Globus pallidus (tissue), 1 donor: ENCODE measurements at regions not wholly inside any gene's neighbourhood (a gene's known extent, or its start where the extent isn't known, plus 50 kb on each side); places are given as distances from the start of the nearest gene placed in this dataset.

Source experiments
- DNase-seq: peaks from one replicate; pipeline ENCODE4 v3.0.0-alpha.2; 2015; ENCODE audit warnings: low spot score

DNA sequence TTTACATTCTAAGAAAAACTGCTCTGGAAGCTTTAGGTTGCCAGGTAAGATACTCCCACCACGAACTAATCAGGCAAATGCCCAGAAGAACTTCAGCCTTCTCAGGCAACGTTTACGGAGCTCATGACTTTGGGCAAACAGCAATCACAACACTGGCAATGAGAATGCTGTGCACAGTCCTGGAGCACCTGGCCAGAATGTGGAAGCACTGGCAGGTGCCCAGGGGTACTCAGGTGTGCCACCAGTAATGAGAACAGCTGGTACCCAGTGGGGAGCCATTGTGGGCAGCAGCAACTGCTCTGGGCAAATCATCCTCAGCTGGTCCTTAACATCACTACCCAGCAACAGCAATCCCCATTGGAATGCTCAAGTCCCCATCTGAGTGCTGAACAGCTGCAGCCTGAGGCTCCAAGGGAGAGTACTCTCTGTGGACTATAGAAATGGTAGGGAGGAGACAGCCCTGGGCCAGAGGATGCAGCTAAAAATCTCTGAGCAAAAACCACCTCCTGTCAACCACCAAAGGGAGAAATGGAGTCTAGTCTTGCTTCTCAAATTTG is 210.0 kb downstream of the FOXO1 start:
- no peak for DNase-seq

DNA sequence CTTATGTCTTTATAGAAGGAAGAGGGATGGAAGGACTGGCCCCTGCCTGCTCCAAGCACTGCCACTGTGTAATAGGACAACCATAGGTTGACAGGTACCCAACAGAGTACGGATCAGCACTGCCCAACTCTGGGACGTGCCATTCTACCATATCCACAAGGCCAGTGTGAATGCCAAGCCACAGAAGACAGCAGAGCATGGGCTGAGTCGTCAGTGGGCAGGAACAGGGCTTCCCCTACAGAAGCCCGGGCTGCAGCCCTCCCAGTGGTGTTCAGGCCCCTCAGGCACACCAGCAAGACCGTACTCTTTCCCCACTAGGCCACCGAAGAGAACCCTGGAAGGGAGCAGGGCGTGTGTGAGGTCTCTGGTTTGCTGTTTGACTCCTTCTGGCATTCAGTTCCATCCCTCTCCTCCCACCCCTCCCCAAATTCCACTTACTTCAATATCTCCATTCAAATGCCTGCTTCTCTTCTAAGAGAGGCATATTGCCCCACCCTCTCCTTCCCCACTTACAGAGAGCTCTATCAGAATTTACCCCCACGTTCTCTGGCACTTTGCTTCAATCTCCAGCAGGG is 209.4 kb downstream of the FOXO1 start:
- no peak for DNase-seq

DNA sequence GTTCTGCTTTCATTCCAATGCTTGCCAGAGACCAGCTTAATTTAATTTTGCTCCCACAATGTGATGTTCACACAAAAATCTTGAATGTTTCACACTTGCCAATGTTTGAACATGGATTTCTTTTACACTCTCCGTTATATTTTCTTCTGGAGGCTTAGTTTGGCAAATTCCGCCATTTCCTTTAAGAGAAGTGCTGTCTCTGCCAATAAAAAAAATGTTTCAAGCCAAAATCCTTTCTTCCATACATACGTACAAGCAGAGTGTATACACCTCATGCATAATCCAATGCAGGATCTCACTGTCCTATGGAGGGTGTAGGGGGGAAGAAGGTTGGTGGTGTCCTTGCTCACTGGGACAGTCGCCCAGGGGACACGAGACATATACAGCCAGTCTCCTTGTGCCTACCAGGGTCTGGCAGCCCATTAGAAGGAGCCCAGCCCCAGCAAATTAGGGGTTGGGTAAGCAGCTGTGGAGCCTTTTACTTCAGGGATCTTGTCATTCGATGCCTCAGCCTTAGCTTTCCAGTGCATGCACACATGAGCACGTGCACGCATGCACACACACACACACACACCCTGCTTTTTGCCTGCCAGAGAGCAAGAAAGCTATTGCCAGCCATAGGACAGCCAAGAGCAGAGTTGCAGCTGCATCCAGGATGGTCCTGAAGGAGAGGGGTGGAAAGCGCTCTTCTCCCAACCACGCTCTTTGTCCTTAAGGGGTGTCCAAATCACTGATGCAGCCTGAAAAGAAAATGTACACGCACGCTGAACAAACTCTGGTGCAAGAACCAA is 208.3 kb downstream of the FOXO1 start:
- no peak for DNase-seq

DNA sequence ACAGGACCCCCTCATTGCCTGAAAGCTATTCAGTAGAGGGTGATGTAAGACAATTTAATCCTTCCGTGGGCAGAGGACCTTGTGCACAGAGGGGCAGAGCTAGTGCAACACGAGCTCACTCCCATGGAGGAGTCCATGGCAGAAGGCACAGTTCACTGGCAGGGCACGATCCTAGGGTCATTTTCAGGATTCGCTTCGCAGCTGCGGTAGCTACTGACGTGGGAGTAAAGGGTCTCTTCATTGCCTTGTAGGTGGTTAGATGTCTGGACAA is 207.8 kb downstream of the FOXO1 start:
- DNase-seq = no peak

DNA sequence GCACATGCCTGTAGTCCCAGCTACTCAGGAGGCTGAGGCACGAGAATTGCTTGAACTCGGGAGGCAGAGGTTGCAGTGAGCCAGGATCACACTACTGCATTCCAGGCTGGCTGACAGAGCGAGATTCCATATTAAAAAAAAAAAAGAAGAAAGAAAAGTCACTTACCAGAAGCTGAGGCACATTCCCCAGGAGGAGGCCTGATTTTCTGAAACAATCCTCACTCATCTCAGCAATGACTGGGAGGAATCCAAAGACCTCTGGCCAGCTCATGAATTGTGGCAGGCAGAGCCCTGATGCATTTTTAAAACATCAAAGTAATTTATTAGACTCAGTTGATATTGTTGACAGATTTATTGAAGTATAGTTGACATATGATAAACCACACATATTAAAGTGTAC is 206.3 kb downstream of the FOXO1 start:
- DNase-seq = no peak

DNA sequence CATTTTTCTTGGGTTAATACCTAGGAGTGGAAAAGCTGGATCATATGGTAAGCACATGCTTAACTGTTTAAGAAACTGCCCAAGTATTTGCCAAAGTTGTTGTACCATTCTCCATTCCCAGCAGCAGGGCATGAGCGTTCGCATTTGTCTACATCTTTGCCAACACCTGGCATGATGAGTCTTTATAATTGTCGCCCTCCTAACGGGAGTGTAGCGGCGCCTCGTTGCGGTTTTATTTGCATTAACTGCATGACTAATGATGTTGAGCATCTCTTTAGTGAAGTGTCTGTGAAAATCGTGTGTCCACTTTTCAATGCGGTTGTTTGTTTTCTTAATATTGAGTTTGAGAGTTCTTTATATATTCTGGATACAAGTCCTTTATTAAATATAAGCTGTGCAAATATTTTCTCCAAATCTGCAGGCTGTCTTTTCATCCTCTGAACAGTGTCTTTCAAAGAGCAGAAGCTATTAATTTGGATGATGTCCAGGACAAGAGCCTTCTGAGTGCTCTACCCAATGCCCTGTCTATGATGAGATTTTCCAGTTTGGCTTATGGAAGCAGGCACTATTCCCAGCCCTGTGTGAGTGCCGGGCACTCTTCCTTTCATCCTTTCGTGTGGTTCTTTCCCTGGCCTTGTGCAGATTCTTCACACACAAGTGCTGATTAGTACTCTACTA is 202.0 kb downstream of the FOXO1 start:
- DNase-seq = no peak

DNA sequence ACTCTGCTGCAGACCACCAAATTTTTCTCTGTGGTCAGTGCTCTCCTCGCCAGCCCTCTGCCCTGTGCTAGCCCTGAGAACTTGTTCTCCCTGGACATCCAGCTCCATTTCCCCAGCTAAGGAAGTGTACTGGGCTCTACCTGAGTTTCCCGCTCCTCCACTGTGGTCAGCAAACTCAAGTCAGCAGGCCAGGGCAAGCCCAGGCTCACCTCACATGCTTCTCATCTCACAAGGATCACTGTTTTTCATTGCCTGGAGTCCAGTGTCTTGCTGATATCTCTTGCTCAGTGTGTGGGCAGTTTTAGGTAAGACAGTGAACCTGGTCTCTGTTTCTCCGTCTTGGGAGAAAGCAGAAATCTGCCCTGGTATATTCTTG is 201.4 kb downstream of the FOXO1 start:
- no peak for DNase-seq

DNA sequence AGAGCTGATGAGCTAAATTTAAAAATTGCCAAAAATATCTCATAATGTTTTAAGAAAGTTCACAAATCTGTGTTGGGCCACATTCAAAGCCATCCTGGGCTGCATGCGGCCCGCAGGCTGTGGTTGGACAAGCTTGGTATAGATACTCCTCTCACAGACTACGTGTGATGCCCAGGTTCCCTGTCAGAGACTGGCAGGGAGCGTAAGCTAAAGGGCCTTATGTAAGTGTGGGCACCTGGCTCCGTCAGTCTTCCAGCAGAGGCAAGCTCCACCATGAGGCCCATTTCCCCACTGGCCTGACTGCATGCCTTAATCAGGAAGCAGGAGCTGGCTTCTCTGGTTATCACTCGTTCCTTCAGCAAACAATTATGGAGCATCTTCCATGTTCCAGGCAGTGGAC is 200.2 kb downstream of the FOXO1 start:
- no peak for DNase-seq

DNA sequence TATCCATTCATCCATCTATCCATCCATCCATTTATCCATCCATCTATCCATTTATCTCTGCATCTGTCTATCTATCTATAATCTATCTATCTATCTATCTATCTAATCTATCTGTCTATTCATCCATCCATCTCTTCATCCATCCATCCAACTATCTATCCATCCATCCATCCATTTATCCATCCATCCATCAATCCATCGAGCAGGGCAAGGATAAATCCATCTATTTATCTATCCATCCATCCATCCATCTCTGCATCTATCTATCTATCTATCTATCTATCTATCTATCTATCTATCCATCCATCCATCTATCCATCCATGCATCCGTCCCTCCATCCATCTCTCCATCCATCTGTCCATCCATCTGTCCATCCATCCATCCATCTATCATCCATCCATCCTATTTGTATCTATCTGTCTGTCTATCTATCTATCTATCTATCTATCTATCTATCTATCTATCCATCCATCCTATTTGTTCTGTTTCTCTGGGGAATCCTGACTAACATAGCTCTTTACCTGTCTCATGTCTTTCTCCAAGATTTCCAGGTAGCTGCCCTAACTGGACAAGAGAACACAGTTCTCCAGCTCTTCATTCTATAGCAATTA is 198.1 kb downstream of the FOXO1 start:
- no peak for DNase-seq

DNA sequence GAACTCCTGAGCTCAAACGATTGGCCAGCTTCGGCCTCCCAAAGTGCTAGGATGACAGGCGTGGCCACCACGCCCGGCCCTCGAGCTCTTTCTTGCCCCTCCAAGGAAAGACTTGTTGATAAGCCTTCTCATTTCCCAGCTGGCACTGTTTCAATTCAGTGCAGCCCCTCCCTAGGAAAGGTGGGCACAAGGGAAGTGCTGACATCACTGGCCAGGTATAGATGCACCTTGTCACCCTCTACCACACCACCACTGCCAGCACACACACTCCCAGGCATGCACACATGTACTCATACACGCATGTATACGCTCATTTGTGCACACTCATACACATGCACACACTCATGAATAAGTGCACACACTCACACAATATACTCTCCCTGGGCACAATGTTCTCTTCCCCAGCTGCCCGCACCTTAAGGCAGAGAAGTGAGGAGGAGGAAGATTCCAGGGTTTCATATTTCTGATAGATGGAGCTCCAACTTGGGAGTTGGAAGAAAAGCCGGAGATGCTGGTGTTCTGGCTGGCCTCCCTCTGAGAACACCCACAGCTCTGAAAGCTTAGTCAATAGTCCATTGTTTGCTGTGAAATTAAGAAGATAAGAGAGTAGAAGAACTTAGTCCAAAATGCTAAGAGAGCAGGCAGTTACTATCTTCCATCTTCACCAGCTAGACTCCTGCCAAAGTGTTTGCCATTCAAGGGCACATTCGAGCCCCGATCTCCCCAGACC is 196.7 kb downstream of the FOXO1 start:
- DNase-seq = no peak

DNA sequence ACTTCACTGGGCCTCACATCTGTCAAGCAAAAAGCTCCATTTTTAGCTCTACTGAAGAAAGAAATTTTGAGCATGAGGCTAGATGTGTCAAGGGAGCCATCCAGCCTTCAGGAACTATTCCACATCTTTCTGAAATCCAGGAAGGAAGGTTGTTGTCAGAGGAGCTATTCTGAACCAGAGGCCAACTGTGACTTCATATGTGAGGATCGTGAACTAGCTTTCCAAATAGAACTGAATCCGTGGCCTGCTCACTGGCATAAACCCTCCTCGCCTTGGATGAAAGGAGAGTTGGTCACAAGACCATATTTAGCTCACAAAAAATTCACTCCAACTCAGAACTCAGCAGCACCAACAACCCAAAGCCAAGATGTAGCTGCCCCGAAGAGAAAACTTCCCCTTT is 195.8 kb downstream of the FOXO1 start:
- no peak for DNase-seq

DNA sequence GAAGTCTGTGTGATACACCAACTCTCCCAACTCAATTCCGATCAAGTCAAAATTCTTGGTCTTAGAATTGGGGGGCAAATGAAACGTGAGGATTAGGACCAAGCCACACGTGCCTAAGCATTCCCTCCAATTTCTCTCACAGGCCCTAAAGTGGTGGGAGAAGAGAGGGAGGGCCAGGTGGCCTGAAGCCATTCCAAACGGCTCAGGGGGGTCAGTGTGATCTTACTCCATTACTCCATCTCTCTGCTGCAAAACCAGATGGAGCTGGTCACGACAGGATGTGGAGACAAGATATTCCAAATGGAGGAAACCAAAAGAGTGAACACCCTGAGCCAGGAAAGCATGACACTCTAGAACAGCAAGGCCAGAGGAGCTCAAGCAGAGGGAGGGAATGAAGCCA is 195.4 kb downstream of the FOXO1 start:
- DNase-seq = no peak

DNA sequence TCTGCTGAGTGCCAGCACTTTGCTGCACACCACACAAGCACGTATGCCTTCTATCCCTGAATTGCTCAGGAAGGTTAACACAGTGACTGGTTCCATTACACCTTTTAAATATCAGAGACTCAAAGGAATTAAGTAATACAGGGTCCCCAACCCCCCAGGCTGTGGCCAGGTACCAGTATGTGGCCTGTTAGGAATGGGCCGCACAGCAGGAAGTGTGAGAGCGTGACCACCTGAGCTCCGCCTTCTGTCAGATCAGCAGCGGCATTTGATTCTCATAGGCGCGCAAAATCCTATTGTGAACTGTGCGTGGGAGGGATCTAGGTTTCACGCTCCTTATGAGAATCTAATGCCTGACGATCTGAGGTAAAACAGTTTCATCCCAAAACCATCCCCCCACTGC is 194.5 kb downstream of the FOXO1 start:
- no peak for DNase-seq

DNA sequence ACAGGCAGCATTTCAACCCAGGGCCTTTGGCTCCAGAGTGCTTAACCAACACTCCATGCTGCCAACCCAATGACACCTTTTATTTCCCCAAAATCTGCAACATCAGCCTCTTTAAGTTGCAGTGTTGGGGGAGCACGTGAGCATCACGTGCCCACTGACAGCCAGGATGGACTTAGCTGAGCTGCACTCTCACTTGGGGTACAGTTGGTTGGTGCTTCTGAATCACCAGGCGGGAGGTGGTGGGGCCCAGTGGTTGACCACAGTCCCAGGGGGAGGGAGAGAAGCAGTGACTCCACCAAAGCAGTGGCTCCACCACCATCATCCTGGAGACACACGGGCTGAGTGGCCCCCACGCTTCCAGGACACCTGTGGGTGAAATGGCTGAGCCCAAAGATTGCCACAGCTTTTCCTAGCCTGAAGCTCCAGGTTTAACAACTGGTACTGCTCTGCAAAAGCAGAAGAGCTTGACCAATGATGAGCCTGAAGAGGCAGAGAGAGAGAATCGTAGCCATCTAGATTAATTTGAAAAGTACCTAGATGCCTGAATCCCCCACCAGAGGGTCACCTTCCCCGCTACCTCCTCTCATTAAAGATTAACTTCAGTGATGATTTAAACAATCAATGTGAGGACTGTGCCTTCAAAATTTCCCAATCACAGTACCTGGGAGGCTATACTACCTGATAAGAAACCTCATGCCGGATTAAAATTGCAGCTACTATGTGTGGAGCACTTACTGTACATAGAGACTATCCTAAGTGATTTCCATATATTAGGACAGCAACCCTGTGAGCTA is 193.8 kb downstream of the FOXO1 start:
- DNase-seq = no peak

DNA sequence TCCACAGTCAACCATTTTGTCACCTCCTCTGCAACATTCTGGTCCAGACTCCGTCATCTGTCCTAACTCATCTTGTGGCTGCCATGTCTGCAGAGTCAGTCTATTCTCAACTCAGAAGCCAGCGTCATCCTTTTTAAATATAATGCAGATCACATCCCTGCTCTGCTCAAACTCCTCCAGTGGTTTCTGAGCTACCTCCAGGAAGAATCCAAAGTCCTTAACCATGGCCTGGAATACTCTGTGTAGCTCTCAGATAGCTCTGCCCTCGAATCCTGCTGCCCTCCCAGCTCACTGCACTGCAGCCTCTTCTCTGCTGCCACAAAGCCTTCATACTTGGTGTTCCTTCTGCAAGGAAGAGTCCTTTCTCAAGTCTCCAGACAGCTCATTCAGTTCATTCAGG is 190.8 kb downstream of the FOXO1 start:
- DNase-seq = no peak

DNA sequence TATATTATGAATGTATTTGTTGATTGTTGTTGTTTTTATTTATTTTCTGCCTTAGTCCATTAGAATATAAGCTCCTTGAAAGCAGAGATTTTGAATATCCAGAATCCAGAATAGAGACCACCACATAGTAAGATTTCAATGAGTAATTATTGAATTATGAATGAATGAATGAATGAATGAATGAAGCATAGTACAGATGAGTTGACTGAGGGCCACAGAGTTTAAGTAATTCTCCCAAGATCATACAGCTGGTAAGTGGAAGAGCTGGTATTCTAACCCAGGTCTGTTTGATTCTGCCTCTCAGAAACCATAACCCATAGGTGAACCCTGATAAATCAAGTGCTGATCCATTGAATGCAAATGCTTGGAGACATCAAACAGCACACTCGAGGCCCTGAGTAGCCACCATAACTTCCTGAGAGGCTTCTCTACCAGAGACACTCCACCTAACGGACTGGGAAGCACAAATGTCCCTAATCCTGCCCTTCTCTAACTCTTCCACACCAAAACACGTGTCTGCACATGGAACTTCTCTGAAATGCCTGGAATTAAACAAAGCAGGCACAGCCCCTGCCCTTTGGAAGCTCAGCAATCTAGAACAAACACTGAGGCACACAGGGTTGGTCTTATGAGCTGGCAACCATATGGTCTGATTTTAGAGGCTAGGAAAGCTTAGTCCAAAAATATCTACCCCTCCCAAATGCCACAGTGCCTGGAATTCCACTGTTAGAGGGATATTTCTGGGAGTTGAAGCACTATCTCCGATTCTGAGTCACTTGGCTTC is 190.1 kb downstream of the FOXO1 start:
- DNase-seq = no peak

DNA sequence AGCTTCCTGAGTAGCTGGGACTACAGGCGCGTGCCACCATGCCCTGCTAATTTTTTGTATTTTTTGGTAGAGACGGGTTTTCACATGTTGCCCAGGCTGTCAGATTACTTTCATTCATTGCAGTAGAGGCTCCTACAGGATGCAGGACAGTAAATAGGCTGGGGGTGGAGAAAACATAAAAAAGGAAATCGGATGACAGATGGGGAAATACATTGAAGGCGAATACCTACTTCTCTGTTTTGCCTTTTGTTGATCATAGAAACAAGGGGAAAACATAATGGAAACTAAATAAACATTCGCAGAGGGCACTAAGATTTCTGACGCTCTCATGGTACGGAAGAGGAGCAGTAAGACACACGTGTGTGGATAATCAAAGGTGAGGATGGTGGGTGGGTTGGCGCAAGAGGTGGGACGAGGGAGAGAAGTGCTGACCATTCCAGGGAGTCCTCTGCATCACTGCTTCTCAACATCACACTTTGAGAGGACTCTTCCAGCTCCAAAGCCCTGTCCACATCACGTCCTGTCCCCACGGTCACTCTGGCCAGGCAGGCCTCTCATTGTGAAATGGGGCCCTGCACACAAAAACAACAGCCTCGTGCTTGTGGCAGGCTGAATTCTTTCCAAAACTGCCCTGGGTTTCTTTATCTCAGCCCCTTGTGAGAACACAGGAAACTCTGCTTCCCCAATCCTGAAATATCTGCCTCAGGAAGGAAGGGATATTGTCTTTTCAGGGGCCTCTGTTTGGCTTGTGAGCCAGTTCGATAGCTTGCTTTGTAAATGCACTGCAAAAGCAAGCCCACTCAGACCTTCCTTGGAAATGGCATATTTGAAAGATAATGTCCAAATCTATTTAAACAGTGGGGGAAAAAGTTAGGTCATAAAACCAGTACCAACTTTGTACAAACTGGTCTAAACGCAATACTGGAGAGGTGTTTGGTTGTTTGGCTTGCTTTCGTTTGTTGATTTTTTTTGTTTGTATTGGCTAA is 188.5 kb downstream of the FOXO1 start:
- DNase-seq = no peak

DNA sequence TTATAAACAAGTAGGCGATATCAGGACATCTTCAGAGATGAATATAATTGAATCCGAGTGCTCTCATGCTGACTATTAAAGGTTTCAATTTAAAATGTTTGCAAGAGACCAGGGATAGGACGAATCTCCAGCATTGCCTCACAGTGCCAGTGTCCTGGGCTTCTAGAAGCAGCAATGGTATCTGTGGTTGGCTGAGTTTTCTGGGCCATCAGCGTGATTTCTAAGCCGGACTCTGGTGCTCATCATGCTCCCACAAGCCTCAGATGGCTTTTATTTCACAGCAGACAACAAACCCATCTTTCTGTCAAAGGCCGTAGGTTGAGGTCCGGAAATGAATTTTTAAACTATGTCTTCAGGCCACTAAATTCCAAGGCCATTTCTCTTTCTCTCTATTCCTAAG is 187.7 kb downstream of the FOXO1 start:
- DNase-seq = peak; percentile 27

DNA sequence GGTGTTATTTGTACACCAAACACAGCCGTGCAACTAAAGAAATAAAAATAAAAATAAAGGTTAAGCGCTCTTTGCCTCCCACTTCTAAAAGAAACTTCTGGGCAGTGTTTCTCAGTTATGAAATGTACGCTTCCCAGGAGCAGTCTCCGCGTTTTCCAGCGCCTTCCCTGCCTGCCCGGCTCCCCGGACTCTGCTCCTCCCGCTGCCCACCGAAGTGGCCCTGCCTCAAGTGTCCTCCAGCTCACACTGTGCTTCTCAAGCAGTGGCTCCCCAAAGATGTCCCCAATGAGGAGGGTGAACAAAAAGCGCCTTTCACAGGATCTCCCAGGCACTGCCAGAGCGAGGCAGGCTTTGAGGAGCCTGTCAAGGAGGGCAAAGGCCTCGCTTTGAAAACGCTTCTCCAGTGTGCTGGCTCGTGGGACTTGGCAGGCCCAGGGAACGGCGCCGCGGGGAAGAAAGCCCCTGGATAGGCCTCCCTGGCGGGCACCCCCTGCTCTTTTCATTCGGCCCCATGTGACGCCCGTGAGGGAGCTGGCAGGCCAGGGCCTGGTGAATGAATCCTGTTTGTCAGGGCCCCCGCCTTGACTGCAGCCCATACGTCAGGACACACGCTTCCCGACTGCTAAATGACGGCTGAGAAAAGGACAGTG is 187.1 kb downstream of the FOXO1 start:
- DNase-seq = peak; percentile 87
